Trophoblast cell (in vitro differentiated cells and primary cell): ENCODE measurements at regions not wholly inside any gene's neighbourhood (a gene's known extent, or its start where the extent isn't known, plus 50 kb on each side); places are given as distances from the start of the nearest gene placed in this dataset.

Source experiments
- DNase-seq, 2 donors: peaks; one replicate each; pipeline ENCODE4 v3.0.0-alpha.2; 2016
- H2AFZ ChIP-seq: 2 replicates; pipeline ENCODE4 v1.6.1; 2013; ENCODE audit warnings: low read length, moderate library complexity, mild to moderate bottlenecking; ENCODE audit not compliant: insufficient read depth, poor library complexity
- H2AK5ac ChIP-seq: 2 replicates; pipeline ENCODE4 v1.6.1; 2013; ENCODE audit warnings: mild to moderate bottlenecking, low read length
- H2BK120ac ChIP-seq: 2 replicates; pipeline ENCODE4 v1.6.1; 2013; ENCODE audit warnings: low read length, mild to moderate bottlenecking, moderate library complexity; ENCODE audit not compliant: insufficient read depth, poor library complexity
- H2BK12ac ChIP-seq: 2 replicates; pipeline ENCODE4 v1.6.1; 2013; ENCODE audit warnings: mild to moderate bottlenecking, low read length, moderate library complexity
- H2BK5ac ChIP-seq: 2 replicates; pipeline ENCODE4 v1.6.1; 2013; ENCODE audit warnings: low read length, low read depth, moderate library complexity, mild to moderate bottlenecking; ENCODE audit not compliant: poor library complexity
- H3K14ac ChIP-seq: 2 replicates; pipeline ENCODE4 v1.6.1; 2013; ENCODE audit warnings: mild to moderate bottlenecking, low read length
- H3K18ac ChIP-seq: 2 replicates; pipeline ENCODE4 v1.6.1; 2013; ENCODE audit warnings: mild to moderate bottlenecking, low read length
- H3K23ac ChIP-seq: 2 replicates; pipeline ENCODE4 v1.6.1; 2013; ENCODE audit warnings: low read length
- H3K27ac ChIP-seq: 2 replicates; pipeline ENCODE4 v1.5.1; 2013; ENCODE audit warnings: low read depth, mild to moderate bottlenecking, inconsistent platforms, low read length, moderate library complexity
- H3K27me3 ChIP-seq: 2 replicates; pipeline ENCODE4 v1.6.1; 2013; ENCODE audit warnings: inconsistent platforms, mild to moderate bottlenecking, low read length, moderate library complexity; ENCODE audit not compliant: insufficient read depth
- H3K36me3 ChIP-seq, 2 experiments: 1 replicate in 1 of 2; 2 replicates in 1 of 2; pipeline ENCODE4 v1.6.1; 2013; ENCODE audit warnings: low read length in 2 of 2, mild to moderate bottlenecking in 2 of 2, moderate library complexity in 1 of 2; ENCODE audit not compliant: insufficient read depth in 2 of 2, control insufficient read depth in 1 of 2
- H3K4ac ChIP-seq: 2 replicates; pipeline ENCODE4 v1.6.1; 2013; ENCODE audit warnings: low read depth, mild to moderate bottlenecking, low read length, moderate library complexity
- H3K4me1 ChIP-seq, 2 experiments: 1 replicate in 1 of 2; 2 replicates in 1 of 2; pipeline ENCODE4 v1.6.1; 2013; ENCODE audit warnings: low read length in 2 of 2, mild to moderate bottlenecking in 2 of 2, moderate library complexity in 1 of 2; ENCODE audit not compliant: insufficient read depth in 2 of 2, control insufficient read depth in 1 of 2
- H3K4me2 ChIP-seq: 2 replicates; pipeline ENCODE4 v1.6.1; 2013; ENCODE audit warnings: inconsistent platforms, mild to moderate bottlenecking, low read length, moderate library complexity
- H3K4me3 ChIP-seq: 2 replicates; pipeline ENCODE4 v1.5.1; 2013; ENCODE audit warnings: mild to moderate bottlenecking, low read depth, low read length, inconsistent platforms
- H3K79me1 ChIP-seq: one replicate; pipeline ENCODE4 v1.6.1; 2013; ENCODE audit warnings: low read length
- H3K79me2 ChIP-seq: 2 replicates; pipeline ENCODE4 v1.6.1; 2013; ENCODE audit warnings: low read length, mild to moderate bottlenecking; ENCODE audit not compliant: control insufficient read depth, insufficient read depth, poor library complexity
- H3K9ac ChIP-seq: 2 replicates; pipeline ENCODE4 v1.6.1; 2013; ENCODE audit warnings: mild to moderate bottlenecking, low read length
- H3K9me3 ChIP-seq: 2 replicates; pipeline ENCODE4 v1.6.1; 2013; ENCODE audit warnings: low read depth, mild to moderate bottlenecking, control low read depth, inconsistent platforms, low read length; ENCODE audit not compliant: insufficient read depth
- H4K12ac ChIP-seq: 2 replicates; pipeline ENCODE4 v1.6.1; 2013; ENCODE audit warnings: low read depth, mild to moderate bottlenecking, low read length, moderate library complexity
- H4K8ac ChIP-seq: 2 replicates; pipeline ENCODE4 v1.6.1; 2013; ENCODE audit warnings: low read depth, mild to moderate bottlenecking, low read length, moderate library complexity
- H4K91ac ChIP-seq: one replicate; pipeline ENCODE4 v1.6.1; 2013; ENCODE audit warnings: low read depth, mild to moderate bottlenecking, low read length, moderate library complexity
- WGBS: extraction: QIAGEN DNeasy Blood & Tissue Kit; methylation state at CpG from one replicate; pipeline ENCODE4 v1.1.7; 2013; ENCODE audit warnings: missing lambda C conversion rate; ENCODE audit not compliant: insufficient read length, insufficient coverage; ENCODE audit errors: extremely low coverage; 5-methylcytosine and 5-hydroxymethylcytosine counted together

- Histone ChIP-seq H3K4me3 (no peak overlapping the region), H2AFZ (no peak overlapping the region), H3K27ac (no peak overlapping the region), H3K9me3 (no peaks in the 10 kb centered on the region), H3K79me1 (no peaks in the 10 kb centered on the region), H3K36me3 (no peaks in the 10 kb centered on the region), H3K4ac (no peak overlapping the region), H2AK5ac (no peak overlapping the region), H2BK12ac (no peak overlapping the region), H3K18ac (no peak overlapping the region), H3K23ac (no peak overlapping the region), H4K91ac (no peak overlapping the region), H3K14ac (no peak overlapping the region), H4K8ac (no peak overlapping the region), H3K4me2 (no peak overlapping the region), H3K4me1 (peaks cover 0 to 2% of the 10 kb centered on the region in 2 experiments), H3K9ac (no peak overlapping the region), H3K27me3 (no peaks in the 10 kb centered on the region), H2BK5ac (no peak overlapping the region), H3K79me2 (no peaks in the 10 kb centered on the region), H4K12ac (no peak overlapping the region), H2BK120ac (no peak overlapping the region)
- no CpG with 5 or more reads among the region's 4 CpGs for WGBS
- no peak for DNase-seq
Observed at GRCh38 chr10:88117869-88118632, 254.6 kb downstream of the PTEN start.

GRCh38 chr10:88118729-88119128 lies 255.3 kb downstream of the PTEN start:
- WGBS: no CpG with 5 or more reads among the region's 4 CpGs
- Histone ChIP-seq H2BK12ac (no peak overlapping the region), H3K18ac (no peak overlapping the region), H3K27me3 (no peaks in the 10 kb centered on the region), H3K4ac (no peak overlapping the region), H4K12ac (no peak overlapping the region), H3K14ac (no peak overlapping the region), H4K8ac (no peak overlapping the region), H2AK5ac (no peak overlapping the region), H2AFZ (no peak overlapping the region), H3K27ac (no peak overlapping the region), H3K36me3 (no peaks in the 10 kb centered on the region), H2BK120ac (no peak overlapping the region), H4K91ac (no peak overlapping the region), H2BK5ac (no peak overlapping the region), H3K4me3 (no peak overlapping the region), H3K9me3 (peaks cover 2% of the 10 kb centered on the region), H3K4me1 (peaks cover 0 to 2% of the 10 kb centered on the region in 2 experiments), H3K9ac (no peak overlapping the region), H3K79me1 (no peaks in the 10 kb centered on the region), H3K23ac (no peak overlapping the region), H3K79me2 (no peaks in the 10 kb centered on the region), H3K4me2 (no peak overlapping the region)
- DNase-seq: peak; percentile 14 to 18

GRCh38 chr10:88119160-88119559 lies 255.7 kb downstream of the PTEN start:
- no peak overlapping the region for H2AFZ ChIP-seq
- H3K4me3 ChIP-seq: no peak overlapping the region
- H3K36me3 ChIP-seq: no peaks in the 10 kb centered on the region
- H4K91ac ChIP-seq: no peak overlapping the region
- no peak overlapping the region for H2BK120ac ChIP-seq
- no peak overlapping the region for H3K27ac ChIP-seq
- H4K8ac ChIP-seq: no peak overlapping the region
- no peak for DNase-seq
- no peaks in the 10 kb centered on the region for H3K79me2 ChIP-seq
- no peak overlapping the region for H3K14ac ChIP-seq
- H3K4me1 ChIP-seq: peaks cover 0 to 2% of the 10 kb centered on the region in 2 experiments
- no peaks in the 10 kb centered on the region for H3K27me3 ChIP-seq
- H4K12ac ChIP-seq: no peak overlapping the region
- no peak overlapping the region for H3K4ac ChIP-seq
- no peak overlapping the region for H2BK12ac ChIP-seq
- no peak overlapping the region for H3K4me2 ChIP-seq
- H3K18ac ChIP-seq: no peak overlapping the region
- no CpG with 5 or more reads among the region's 2 CpGs for WGBS
- no peak overlapping the region for H3K23ac ChIP-seq
- H3K9ac ChIP-seq: no peak overlapping the region
- no peaks in the 10 kb centered on the region for H3K79me1 ChIP-seq
- no peak overlapping the region for H2BK5ac ChIP-seq
- no peak overlapping the region for H2AK5ac ChIP-seq
- peaks cover 2% of the 10 kb centered on the region for H3K9me3 ChIP-seq

GRCh38 chr10:88120075-88120474 lies 256.6 kb downstream of the PTEN start:
- H3K79me2 ChIP-seq: no peaks in the 10 kb centered on the region
- DNase-seq: no peak
- no peak overlapping the region for H3K9ac ChIP-seq
- no peaks in the 10 kb centered on the region for H3K27me3 ChIP-seq
- H3K4me2 ChIP-seq: no peak overlapping the region
- no peak overlapping the region for H2BK120ac ChIP-seq
- H2BK12ac ChIP-seq: no peak overlapping the region
- no peak overlapping the region for H3K18ac ChIP-seq
- no peak overlapping the region for H4K91ac ChIP-seq
- no CpG with 5 or more reads among the region's 8 CpGs for WGBS
- no peak overlapping the region for H3K23ac ChIP-seq
- no peak overlapping the region for H4K12ac ChIP-seq
- no peak overlapping the region for H3K4me3 ChIP-seq
- H3K4ac ChIP-seq: no peak overlapping the region
- H3K79me1 ChIP-seq: no peaks in the 10 kb centered on the region
- H3K27ac ChIP-seq: no peak overlapping the region
- H3K36me3 ChIP-seq: no peaks in the 10 kb centered on the region
- H2AFZ ChIP-seq: no peak overlapping the region
- H3K9me3 ChIP-seq: peaks cover 2% of the 10 kb centered on the region
- no peak overlapping the region for H4K8ac ChIP-seq
- no peak overlapping the region for H2AK5ac ChIP-seq
- peaks cover 0 to 2% of the 10 kb centered on the region in 2 experiments for H3K4me1 ChIP-seq
- no peak overlapping the region for H2BK5ac ChIP-seq
- H3K14ac ChIP-seq: no peak overlapping the region
